GM18861 (cell line): ENCODE measurements at regions not wholly inside any gene's neighbourhood (a gene's known extent, or its start where the extent isn't known, plus 50 kb on each side); places are given as distances from the start of the nearest gene placed in this dataset.
"Not testable (repeated sequence)": the region's sequence is repeated elsewhere in the genome, so short reads cannot be mapped to it uniquely, and the experiment has no call there.

Experiments
- ATAC-seq: cut with Tn5 transposase; IDR thresholded peaks from one replicate; pipeline ENCODE4 v1.9.1; 2021; ENCODE audit not compliant: unreplicated experiment

GRCh38 chr13:75985132-75985531 is 349.0 kb downstream of the LMO7 start:
- no peak for ATAC-seq

DNA sequence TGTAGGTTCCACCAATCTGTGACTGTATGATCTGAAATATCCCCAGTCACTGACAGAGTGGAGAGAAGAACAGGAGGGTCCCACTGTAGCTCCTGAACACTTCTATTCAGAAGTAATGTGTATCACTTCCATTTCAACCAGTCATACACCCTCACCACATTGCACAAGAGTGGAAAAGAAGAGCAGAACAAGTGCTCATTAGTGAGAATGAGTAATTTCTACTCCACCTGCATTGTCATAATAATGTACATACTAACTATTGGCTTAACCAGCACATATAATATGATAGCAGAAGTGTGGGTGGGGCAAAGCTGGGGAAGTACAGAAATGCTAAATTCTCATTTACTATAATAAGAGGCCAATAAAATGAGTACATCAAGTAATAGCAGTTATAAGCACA is 342.7 kb downstream of the LMO7 start:
- no peak for ATAC-seq

- ATAC-seq, result no peak
Measured at GRCh38 chr13:75968103-75968838, 332.1 kb downstream of the LMO7 start.

DNA sequence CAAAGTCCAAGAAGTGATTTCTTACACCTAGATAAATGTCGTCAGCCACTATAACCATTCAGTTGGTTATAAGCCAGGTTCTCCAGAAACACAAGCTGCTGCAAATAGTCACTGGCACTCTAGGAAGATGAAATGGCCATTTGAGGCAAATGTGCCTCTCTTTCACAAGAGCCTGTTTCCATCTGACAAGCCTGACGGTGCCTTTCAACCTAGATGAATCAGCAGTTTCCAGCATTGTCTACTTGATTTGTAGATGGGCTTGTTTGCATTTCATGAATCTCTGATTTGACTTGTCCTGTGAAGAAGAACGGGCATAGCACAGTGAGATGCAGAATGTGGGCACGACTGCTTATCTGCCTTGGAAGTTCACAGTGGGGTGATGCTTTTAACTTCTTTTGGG is 327.2 kb downstream of the LMO7 start:
- no peak for ATAC-seq

GRCh38 chr13:75961911-75962310 is 325.8 kb downstream of the LMO7 start:
- no peak for ATAC-seq

DNA sequence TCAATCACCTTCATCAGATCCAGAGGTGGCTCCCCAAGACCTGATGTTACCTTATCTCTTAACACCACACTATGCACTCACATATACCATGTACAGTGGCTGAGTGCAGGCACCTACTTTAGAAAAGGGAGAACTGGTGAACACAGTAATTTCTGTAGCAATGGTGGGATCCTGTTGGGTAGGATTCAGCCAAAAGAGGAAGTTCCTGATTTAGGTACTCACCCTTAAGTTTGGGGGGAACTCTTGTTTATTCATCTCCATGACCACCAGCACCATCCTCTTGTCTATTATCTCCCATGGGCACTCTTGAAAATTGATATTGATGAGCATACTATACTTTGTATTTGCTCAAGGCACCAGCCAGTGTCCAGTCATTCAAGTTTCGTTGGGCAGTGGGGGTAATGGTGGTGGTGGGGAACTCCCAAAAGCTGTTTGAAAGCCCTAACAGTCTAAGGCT is 324.4 kb downstream of the LMO7 start:
- peak; percentile 94 for ATAC-seq

DNA sequence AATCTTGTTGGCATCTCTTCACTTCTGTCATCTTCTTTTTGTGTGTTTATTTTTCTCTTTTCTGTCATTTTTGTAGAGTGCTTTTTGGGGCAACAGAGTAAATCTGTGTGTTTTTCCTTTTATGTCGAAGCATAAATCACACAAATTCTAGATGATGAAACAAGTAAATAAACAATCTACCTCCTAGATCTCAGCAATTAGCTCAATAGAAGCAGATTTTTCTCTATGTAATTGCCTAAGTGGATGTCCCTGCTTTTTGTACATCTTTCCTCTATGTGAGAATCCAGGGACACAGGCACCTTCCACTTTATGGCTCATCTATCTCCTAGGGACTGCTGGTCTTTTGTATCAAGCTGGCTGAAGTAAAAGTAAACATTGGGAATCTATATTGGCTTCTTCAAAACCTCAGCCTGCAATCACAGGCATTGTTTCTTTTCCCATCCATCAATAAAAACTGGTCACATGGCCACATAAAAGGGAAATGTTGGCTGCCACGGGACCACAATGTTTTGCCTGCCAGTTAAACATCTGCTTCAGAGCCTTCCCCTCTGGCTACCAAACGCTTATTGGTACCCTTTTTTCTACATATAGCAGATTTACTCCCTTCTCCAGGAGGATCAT is 323.8 kb downstream of the LMO7 start:
- no peak for ATAC-seq

GRCh38 chr13:75953589-75953988 is 317.5 kb downstream of the LMO7 start:
- ATAC-seq, result not testable (repeated sequence)

DNA sequence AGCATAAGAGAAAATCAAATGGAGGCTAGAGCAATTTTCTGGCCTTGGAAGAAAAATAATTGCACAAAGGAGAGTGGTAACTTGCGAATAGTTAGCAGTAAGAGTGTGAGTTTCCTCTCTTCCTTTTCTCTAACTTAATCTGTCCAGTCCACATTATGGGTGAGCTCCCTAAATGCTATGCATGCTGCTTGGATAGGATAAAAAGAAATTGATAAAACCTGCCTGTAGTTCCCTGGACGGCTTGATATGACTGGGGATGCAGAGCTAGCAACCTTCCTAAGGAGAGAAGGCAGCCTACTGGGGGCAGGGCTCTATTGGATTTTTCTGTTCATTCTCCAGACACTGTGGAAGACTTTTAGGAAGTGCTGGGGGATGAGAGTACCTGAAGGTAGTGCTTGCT is 311.3 kb downstream of the LMO7 start:
- ATAC-seq, result no peak

- no peak for ATAC-seq
Measured at GRCh38 chr13:75946536-75947284, 310.6 kb downstream of the LMO7 start.

DNA sequence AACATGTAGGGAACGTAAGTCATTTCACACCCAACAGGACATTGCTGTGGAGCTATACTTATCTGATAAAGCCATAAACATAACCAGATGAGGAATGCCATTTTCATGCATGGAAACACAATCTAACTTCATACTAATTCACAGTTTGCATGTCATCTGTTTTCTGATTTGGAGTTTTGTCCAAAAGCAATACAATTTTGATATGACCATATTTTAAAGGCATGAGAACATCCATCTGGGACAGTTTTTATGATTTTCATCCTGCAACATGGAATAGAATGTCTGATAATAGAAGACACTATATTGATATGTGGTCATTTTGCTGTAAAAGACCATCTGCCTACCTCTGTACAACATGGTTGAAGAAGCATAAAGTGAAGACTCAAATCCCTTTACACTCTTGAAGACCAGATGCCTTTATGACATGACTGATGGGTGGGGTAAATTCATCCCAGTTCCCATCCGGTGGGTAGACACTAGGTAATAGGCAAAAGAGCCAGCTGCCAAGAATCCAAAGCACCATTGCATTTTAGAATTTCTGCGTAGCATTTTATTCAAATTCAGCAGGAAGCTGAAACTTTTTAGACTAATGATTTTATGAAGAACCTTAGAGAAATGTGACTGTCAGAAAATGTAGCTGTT is 309.8 kb downstream of the LMO7 start:
- no peak for ATAC-seq

- no peak for ATAC-seq
Measured at GRCh38 chr13:75938811-75939560, 302.9 kb downstream of the LMO7 start.

DNA sequence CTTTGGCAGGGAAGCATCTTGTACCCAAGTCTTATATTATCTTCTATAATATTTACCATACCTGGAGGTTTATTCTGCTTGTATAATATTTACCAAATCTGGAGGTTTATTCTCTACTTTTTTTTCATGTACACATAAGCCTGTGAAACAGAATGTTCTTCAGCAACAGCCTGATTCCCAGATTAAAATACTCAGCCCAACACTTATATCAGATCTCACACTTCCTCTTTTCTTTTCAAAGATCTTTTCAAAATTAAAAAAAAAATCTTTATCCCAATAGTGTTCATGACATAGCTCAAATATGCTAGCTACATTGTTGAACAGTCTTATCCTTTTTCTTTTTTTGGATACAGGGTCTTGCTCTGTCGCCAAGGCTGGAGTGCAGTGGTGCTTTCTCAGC is 300.7 kb downstream of the LMO7 start:
- ATAC-seq, result no peak

GRCh38 chr13:75935805-75936204 is 299.7 kb downstream of the LMO7 start:
- no peak for ATAC-seq

DNA sequence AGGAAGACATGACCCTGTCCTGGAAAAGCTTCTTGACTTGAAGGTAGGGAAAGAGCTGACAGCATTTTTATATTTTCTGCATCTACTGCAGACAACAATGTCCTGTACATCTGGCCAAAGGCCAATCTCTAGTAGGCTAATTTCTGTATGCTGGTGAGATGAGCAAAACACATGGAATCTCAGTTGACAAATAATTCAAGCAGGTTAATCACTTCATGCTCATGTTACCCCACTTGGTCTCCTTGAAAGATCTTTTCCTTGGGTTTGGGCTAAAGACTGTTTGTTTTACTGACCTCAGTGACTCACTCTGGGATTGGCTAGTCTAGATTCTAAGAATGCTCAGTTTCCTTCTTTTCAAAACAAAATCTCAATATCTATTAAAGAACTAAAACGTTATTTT is 298.8 kb downstream of the LMO7 start:
- ATAC-seq, result no peak

DNA sequence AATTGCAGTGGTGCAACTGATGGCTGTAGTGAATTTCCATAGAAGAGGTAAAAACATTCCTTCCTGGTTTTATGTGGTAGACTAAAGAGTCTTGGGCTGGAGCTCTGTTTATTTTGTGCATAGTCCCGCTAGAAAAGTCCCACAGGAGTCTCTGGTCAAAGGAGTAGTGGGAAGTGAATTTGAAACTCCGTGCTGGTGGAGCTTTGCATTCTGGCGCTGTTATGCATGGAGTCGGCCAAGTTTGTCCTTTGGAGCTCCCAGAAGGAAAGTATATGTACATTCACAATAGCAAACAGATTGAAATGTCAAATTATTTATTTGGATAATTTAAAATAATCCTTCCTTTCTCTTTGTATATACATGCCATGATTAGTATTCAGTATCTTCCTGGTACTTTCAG is 296.5 kb downstream of the LMO7 start:
- ATAC-seq, result no peak

DNA sequence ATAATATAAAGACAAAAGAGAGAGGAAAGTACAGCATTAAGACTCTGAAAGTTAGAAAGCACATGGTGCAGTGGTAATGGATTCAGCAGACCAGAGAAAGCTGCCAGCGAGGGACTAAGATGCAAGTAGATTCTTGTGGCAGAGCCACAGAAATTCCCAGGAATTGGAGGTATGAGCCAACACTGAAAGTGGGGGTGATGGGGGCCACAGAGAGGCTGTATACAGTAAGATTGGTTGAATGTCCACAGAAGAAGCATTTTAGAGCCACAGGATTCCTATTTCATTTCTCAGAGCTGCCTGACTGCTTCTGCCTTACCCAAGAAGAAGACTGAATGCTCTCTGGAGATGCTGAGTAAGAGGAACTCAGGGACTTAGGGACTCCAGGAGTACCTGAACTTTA is 295.0 kb downstream of the LMO7 start:
- ATAC-seq, result no peak

DNA sequence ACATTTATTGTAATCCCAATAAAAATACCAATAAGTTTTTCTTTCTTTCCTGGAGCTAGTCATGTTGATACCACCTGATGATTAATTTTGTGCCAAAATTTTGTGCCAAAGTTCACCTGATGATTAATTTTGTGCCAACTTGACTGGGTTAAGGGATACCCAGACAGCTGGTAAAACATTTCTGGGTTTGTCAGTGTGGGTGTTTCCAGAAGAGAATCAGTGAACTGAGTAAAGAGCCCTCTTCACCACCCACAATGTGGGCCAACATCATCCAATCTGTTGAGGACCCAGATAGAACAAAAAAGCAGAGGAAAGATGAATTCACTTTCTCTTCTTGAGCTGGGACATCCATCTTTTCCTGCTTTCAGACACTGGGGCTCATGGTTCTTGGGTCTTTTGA is 292.9 kb downstream of the LMO7 start:
- ATAC-seq, result no peak

GRCh38 chr13:75927183-75927669 is 291.1 kb downstream of the LMO7 start:
- no peak for ATAC-seq

DNA sequence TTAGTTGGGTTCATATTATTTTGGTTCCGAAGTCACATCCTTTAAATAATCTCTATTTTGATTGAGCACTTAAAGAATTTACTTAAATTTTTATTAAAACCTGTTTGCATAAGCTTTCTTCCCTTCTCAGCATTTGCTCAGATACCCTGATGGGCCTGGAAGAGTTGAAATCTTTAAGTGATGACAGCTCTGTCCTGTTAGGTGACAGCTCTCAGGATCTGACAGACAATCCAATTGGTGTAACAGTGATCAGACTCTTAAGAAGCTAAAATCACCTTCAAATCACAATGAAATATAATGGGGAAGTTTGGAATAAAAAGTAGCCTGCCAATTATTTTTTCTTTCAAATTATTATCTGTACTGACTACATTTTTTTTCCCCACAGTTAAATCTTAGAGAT is 284.4 kb downstream of the LMO7 start:
- ATAC-seq, result no peak
